SK-N-SH treated with all-trans-retinoic acid at 6 μM for 48 hours (cell line): ENCODE measurements at regions not wholly inside any gene's neighbourhood (a gene's known extent, or its start where the extent isn't known, plus 50 kb on each side); places are given as distances from the start of the nearest gene placed in this dataset.

Experiments used
- ARNTL ChIP-seq: fragments of 450-650 bp; formaldehyde crosslinking; IDR thresholded peaks from 2 replicates; pipeline ENCODE4 v1.5.0; 2020; ENCODE audit warnings: low read depth, mild to moderate bottlenecking, moderate library complexity, borderline replicate concordance
- CSRNP3 ChIP-seq: fragments of 250-450 bp; sonication (Bioruptor Pico); IDR thresholded peaks from 2 replicates; pipeline ENCODE4 v1.5.1; 2021; ENCODE audit warnings: mild to moderate bottlenecking, moderate library complexity
- GLIS3 ChIP-seq: fragments of 250-450 bp; sonication (Bioruptor Pico); IDR thresholded peaks from 2 replicates; pipeline ENCODE4 v1.5.0; 2020; ENCODE audit warnings: mild to moderate bottlenecking, moderate library complexity
- ISL1 ChIP-seq: fragments of 250-450 bp; sonication (Bioruptor Pico); IDR thresholded peaks from 2 replicates; pipeline ENCODE4 v2.1.2; 2022; ENCODE audit warnings: mild to moderate bottlenecking, moderate library complexity
- OSR1 ChIP-seq: fragments of 250-450 bp; sonication (Bioruptor Pico); IDR thresholded peaks from 2 replicates; pipeline ENCODE4 v1.8.0; 2022; ENCODE audit warnings: moderate library complexity, mild to moderate bottlenecking, inconsistent platforms
- POU6F1 ChIP-seq: fragments of 250-450 bp; sonication (Bioruptor Pico); IDR thresholded peaks from 2 replicates; pipeline ENCODE4 v1.8.0; 2021; ENCODE audit warnings: low read depth, mild to moderate bottlenecking, moderate library complexity, borderline replicate concordance
- SNAI2 ChIP-seq: fragments of 250-450 bp; sonication (Bioruptor Pico); IDR thresholded peaks from 2 replicates; pipeline ENCODE4 v1.5.0; 2020; ENCODE audit warnings: mild to moderate bottlenecking, moderate library complexity
- TOX ChIP-seq: fragments of 250-450 bp; sonication (Bioruptor Pico); IDR thresholded peaks from 2 replicates; pipeline ENCODE4 v1.8.0; 2021; ENCODE audit warnings: mild to moderate bottlenecking, moderate library complexity, borderline replicate concordance
- TSHZ2 ChIP-seq: fragments of 250-450 bp; sonication (Bioruptor Pico); IDR thresholded peaks from 2 replicates; pipeline ENCODE4 v1.5.0; 2020; ENCODE audit warnings: mild to moderate bottlenecking, moderate library complexity
- ZFP3 ChIP-seq: fragments of 250-450 bp; sonication (Bioruptor Pico); IDR thresholded peaks from 2 replicates; pipeline ENCODE4 v1.5.0; 2020; ENCODE audit warnings: mild to moderate bottlenecking, moderate library complexity
- ZFP30 ChIP-seq: fragments of 450-650 bp; formaldehyde crosslinking; IDR thresholded peaks from 2 replicates; pipeline ENCODE4 v1.5.0; 2022; ENCODE audit warnings: mild to moderate bottlenecking, moderate library complexity
- ZNF8 ChIP-seq: fragments of 450-650 bp; formaldehyde crosslinking; IDR thresholded peaks from 2 replicates; pipeline ENCODE4 v1.5.0; 2020; ENCODE audit warnings: mild to moderate bottlenecking, moderate library complexity

GRCh38 chr6:104521176-104521575 is 338.5 kb downstream of the HACE1 start:
- no peak for TF ChIP-seq ZFP3 (CRISPR knock-in tag)
- TF ChIP-seq TOX (CRISPR knock-in tag), result no peak
- no peak for TF ChIP-seq ISL1
- no peak for TF ChIP-seq ZFP30 (CRISPR knock-in tag)
- TF ChIP-seq SNAI2, result no peak
- no peak for TF ChIP-seq GLIS3
- TF ChIP-seq POU6F1, result no peak
- no peak for TF ChIP-seq ARNTL (CRISPR knock-in tag)
- TF ChIP-seq TSHZ2, result no peak
- TF ChIP-seq OSR1 (CRISPR knock-in tag), result no peak
- no peak for TF ChIP-seq CSRNP3
- TF ChIP-seq ZNF8 (CRISPR knock-in tag), result no peak
